HCT116 (cell line): ENCODE measurements at regions not wholly inside any gene's neighbourhood (a gene's known extent, or its start where the extent isn't known, plus 50 kb on each side); places are given as distances from the start of the nearest gene placed in this dataset.

Source experiments
- ATAC-seq: fragments of 200-7000 bp; cut with Tn5 transposase; 2 replicates; pipeline ENCODE4 v1.9.1; 2020; ENCODE audit warnings: mild to moderate bottlenecking, moderate library complexity
- BruUV-seq: library from RNA; stranded (reverse); fragments of 400-500 nt; replicated peaks from 2 replicates; lab custom pipeline; 2021; lab: Mats Ljungman, UMichigan
- CTCF ChIA-PET: fragments of 300-600 bp; sonication (Branson Sonifier 250); formaldehyde crosslinking; loops from one replicate; lab custom pipeline; 2021; ENCODE audit warnings: antibody characterized with exemption; lab: Charles Lee
- POLR2A ChIA-PET: fragments of 300-600, 350-600 bp; sonication (Branson Sonifier 250); formaldehyde crosslinking; loops from one replicate; lab custom pipeline; 2021; ENCODE audit warnings: antibody characterized with exemption; lab: Charles Lee
- RAD21 ChIA-PET, 2 experiments: fragments of 300-600 bp; sonication (Branson Sonifier 250); formaldehyde crosslinking; loops; one replicate each; lab custom pipeline; 2023; ENCODE audit warnings: low total read pairs in 2 of 2; ENCODE audit not compliant: uncharacterized antibody in 2 of 2, unreplicated experiment in 2 of 2, low non-redundant PET in 1 of 2; lab: Charles Lee
- DNase-seq: peaks from one replicate; pipeline ENCODE4 v3.0.0-alpha.2; 2010; ENCODE audit warnings: low read depth, low spot score
- H2AFZ ChIP-seq: fragments of 200-600 bp; shearing (Covaris generic), sonication (generic); 2 replicates; pipeline ENCODE4 v1.6.1; 2017; ENCODE audit warnings: low read depth, mixed run types, mixed read lengths, antibody characterized with exemption, low read length; ENCODE audit not compliant: poor library complexity, severe bottlenecking
- H3K27ac ChIP-seq: 2 replicates; pipeline ENCODE4 v1.5.1; 2012; ENCODE audit warnings: low read depth, low read length
- H3K27me3 ChIP-seq: fragments of 200-600 bp; sonication (generic); 2 replicates; pipeline ENCODE4 v1.6.1; 2016; ENCODE audit warnings: mixed run types, low read length, mixed read lengths; ENCODE audit not compliant: insufficient read depth
- H3K36me3 ChIP-seq, 2 experiments: fragments of 200-500 bp in 1 of 2; fragments of 200-600 bp in 1 of 2; sonication (Bioruptor generic) in 1 of 2; sonication (generic) in 1 of 2; 2 replicates each; pipeline versions ENCODE4 v1.5.1 to v1.6.1; 2014 to 2016; ENCODE audit warnings: low read length in 2 of 2, inconsistent platforms in 1 of 2, mixed read lengths in 1 of 2, mixed run types in 1 of 2; ENCODE audit not compliant: insufficient read depth in 2 of 2, control insufficient read depth in 1 of 2
- H3K4me1 ChIP-seq, 2 experiments: fragments of 200-600 bp in 1 of 2; sonication (generic) in 1 of 2; 2 replicates each; pipeline versions ENCODE4 v1.5.1 to v1.6.1; 2012 to 2017; ENCODE audit warnings: low read length in 2 of 2, inconsistent platforms in 1 of 2, mild to moderate bottlenecking in 1 of 2, mixed read lengths in 1 of 2, mixed run types in 1 of 2, moderate library complexity in 1 of 2; ENCODE audit not compliant: insufficient read depth in 2 of 2, control insufficient read depth in 1 of 2
- H3K4me2 ChIP-seq: fragments of 200-600 bp; sonication (generic); 2 replicates; pipeline ENCODE4 v1.6.1; 2017; ENCODE audit warnings: mixed run types, low read length, mixed read lengths
- H3K4me3 ChIP-seq, 2 experiments: fragments of 200-600 bp in 1 of 2; sonication (generic) in 1 of 2; replicated peaks in 1 of 2; 2 replicates each; pipeline ENCODE4 v1.5.1; 2011 to 2016; ENCODE audit warnings: low read length in 2 of 2, control low read depth in 1 of 2, low read depth in 1 of 2, mild to moderate bottlenecking in 1 of 2, mixed read lengths in 1 of 2, mixed run types in 1 of 2
- H3K79me2 ChIP-seq: fragments of 200-600 bp; sonication (generic); 2 replicates; pipeline ENCODE4 v1.6.1; 2017; ENCODE audit warnings: mild to moderate bottlenecking, mixed run types, low read length, moderate library complexity, mixed read lengths; ENCODE audit not compliant: insufficient read depth
- H3K9ac ChIP-seq: fragments of 200-600 bp; sonication (generic); 2 replicates; pipeline ENCODE4 v1.6.1; 2016; ENCODE audit warnings: low read length, mixed read lengths
- H3K9me2 ChIP-seq: fragments of 200-600 bp; sonication (generic), shearing (Covaris generic); 2 replicates; pipeline ENCODE4 v1.6.1; 2017; ENCODE audit warnings: mixed run types, mild to moderate bottlenecking, moderate library complexity; ENCODE audit not compliant: insufficient read depth
- H3K9me3 ChIP-seq, 2 experiments: fragments of 200-500 bp in 1 of 2; fragments of 200-600 bp in 1 of 2; sonication (Bioruptor generic) in 1 of 2; sonication (generic) in 1 of 2; 2 replicates each; pipeline ENCODE4 v1.6.1; 2014 to 2017; ENCODE audit warnings: low read length in 2 of 2, mixed read lengths in 2 of 2, inconsistent platforms in 1 of 2, low read depth in 1 of 2, mild to moderate bottlenecking in 1 of 2, mixed run types in 1 of 2, moderate library complexity in 1 of 2; ENCODE audit not compliant: control insufficient read depth in 1 of 2, insufficient read depth in 1 of 2
- H4K20me1 ChIP-seq: fragments of 200-600 bp; sonication (generic), shearing (Covaris generic); 2 replicates; pipeline ENCODE4 v1.6.1; 2017; ENCODE audit warnings: mixed run types, mild to moderate bottlenecking, moderate library complexity; ENCODE audit not compliant: insufficient read depth
- CBX3 ChIP-seq: IDR thresholded peaks from 2 replicates; pipeline ENCODE4 v1.6.1; 2012; ENCODE audit warnings: low read depth
- CTCF ChIP-seq, 3 experiments: fragments of 200-600 bp in 1 of 3; sonication (generic) in 1 of 3; IDR thresholded peaks in 2 of 3; conservative IDR thresholded peaks in 1 of 3; 2 replicates each; pipeline ENCODE4 v1.5.1; 2012 to 2017; ENCODE audit warnings: low read depth in 2 of 3, low read length in 2 of 3, antibody characterized with exemption in 1 of 3, borderline replicate concordance in 1 of 3, control low read depth in 1 of 3, mild to moderate bottlenecking in 1 of 3, mixed read lengths in 1 of 3, mixed run types in 1 of 3, moderate library complexity in 1 of 3; ENCODE audit not compliant: insufficient read depth in 1 of 3
- EZH2phosphoT487 ChIP-seq: fragments of 200-600 bp; IDR thresholded peaks from 2 replicates; pipeline ENCODE4 v1.6.1; 2018; ENCODE audit warnings: antibody characterized with exemption, borderline replicate concordance
- FOSL1 ChIP-seq: IDR thresholded peaks from 2 replicates; pipeline ENCODE4 v1.6.1; 2012; ENCODE audit warnings: low read depth
- MAX ChIP-seq: IDR thresholded peaks from 2 replicates; pipeline ENCODE4 v1.6.1; 2012
- POLR2A ChIP-seq: IDR thresholded peaks from 2 replicates; pipeline ENCODE4 v1.7.0; 2011; ENCODE audit warnings: borderline replicate concordance; ENCODE audit not compliant: insufficient read depth, insufficient read length; ENCODE audit errors: extremely low read depth
- RAD21 ChIP-seq: IDR thresholded peaks from 2 replicates; pipeline ENCODE4 v1.6.1; 2012; ENCODE audit warnings: low read depth, mild to moderate bottlenecking
- SIN3A ChIP-seq: IDR thresholded peaks from 2 replicates; pipeline ENCODE4 v1.6.1; 2012; ENCODE audit warnings: low read depth
- SRF ChIP-seq: IDR thresholded peaks from 2 replicates; pipeline ENCODE4 v1.6.1; 2012; ENCODE audit warnings: low read depth
- ZFX ChIP-seq: fragments of 450-650 bp; IDR thresholded peaks from 2 replicates; pipeline ENCODE4 v1.6.1; 2017
- intact Hi-C: fragments of 100-400 bp; cut with micrococcal nuclease; formaldehyde crosslinking; loops from 2 replicates; pipeline ENCODE4 v1.10.0; 2022

GRCh38 chr11:127894316-127894715 is 693.0 kb downstream of the ETS1 start:
- ChIA-PET RAD21 (no interaction called here), CTCF (no interaction called here), POLR2A (no interaction called here)
- Histone ChIP-seq H3K36me3 (no peaks in the 10 kb centered on the region), H2AFZ (no peak overlapping the region), H3K27ac (no peak overlapping the region), H4K20me1 (no peaks in the 10 kb centered on the region), H3K9me3 (peaks cover 0 to 19% of the 10 kb centered on the region in 2 experiments; a peak in 2 of 4 replicates), H3K4me3 (no peak overlapping the region), H3K79me2 (no peaks in the 10 kb centered on the region), H3K27me3 (no peaks in the 10 kb centered on the region), H3K4me2 (no peak overlapping the region), H3K4me1 (no peaks in the 10 kb centered on the region), H3K9me2 (no peaks in the 10 kb centered on the region), H3K9ac (no peak overlapping the region)
- ATAC-seq = no peak
- BruUV-seq = no TSS peak
- DNase-seq = no peak
- TF ChIP-seq RAD21 = no peak
- TF ChIP-seq POLR2A = no peak
- no peak for TF ChIP-seq FOSL1
- no peak for TF ChIP-seq SIN3A
- no peak for TF ChIP-seq EZH2phosphoT487
- TF ChIP-seq SRF = no peak
- TF ChIP-seq ZFX = no peak
- TF ChIP-seq CBX3 = no peak
- no peak for TF ChIP-seq CTCF (IDR thresholded peaks at IDR 0.05 in 2 of 3, conservative IDR thresholded peaks at IDR 0.05 in 1 of 3; ENCODE audit: borderline replicate concordance in 1 of 3, insufficient read depth in 1 of 3, low read depth in 2 of 3, low read length in 2 of 3)
- TF ChIP-seq MAX = no peak
- intact Hi-C loops = no loop called here
